Kidney epithelial cell (primary cell): ENCODE measurements at regions not wholly inside any gene's neighbourhood (a gene's known extent, or its start where the extent isn't known, plus 50 kb on each side); places are given as distances from the start of the nearest gene placed in this dataset.
"Not testable (repeated sequence)": the region's sequence is repeated elsewhere in the genome, so short reads cannot be mapped to it uniquely, and the experiment has no call there.

Experiments used
- DNase-seq: peaks from one replicate; pipeline ENCODE4 v3.0.0-alpha.2; 2010; ENCODE audit warnings: low read depth
- H3K27me3 ChIP-seq: 2 replicates; pipeline ENCODE4 v1.6.0; 2011; ENCODE audit warnings: low read length; ENCODE audit not compliant: control insufficient read depth, insufficient read depth
- H3K36me3 ChIP-seq: 2 replicates; pipeline ENCODE4 v1.5.1; 2011; ENCODE audit warnings: low read length; ENCODE audit not compliant: control insufficient read depth, insufficient read depth
- H3K4me3 ChIP-seq: 2 replicates; pipeline ENCODE4 v1.5.1; 2011; ENCODE audit warnings: low read depth, mild to moderate bottlenecking, control low read depth, low read length
- CTCF ChIP-seq: IDR thresholded peaks from 2 replicates; pipeline ENCODE4 v1.5.1; 2011; ENCODE audit warnings: mild to moderate bottlenecking, moderate library complexity, low read length, control low read depth, inconsistent platforms; ENCODE audit not compliant: insufficient read depth, poor library complexity, severe bottlenecking

GRCh38 chr2:129803871-129804270 lies 175.6 kb upstream of the RAB6C start:
- no peak for TF ChIP-seq CTCF
- H3K36me3 ChIP-seq = no peaks in the 10 kb centered on the region
- no peaks in the 10 kb centered on the region for H3K27me3 ChIP-seq
- DNase-seq = no peak
- no peak overlapping the region for H3K4me3 ChIP-seq

DNA sequence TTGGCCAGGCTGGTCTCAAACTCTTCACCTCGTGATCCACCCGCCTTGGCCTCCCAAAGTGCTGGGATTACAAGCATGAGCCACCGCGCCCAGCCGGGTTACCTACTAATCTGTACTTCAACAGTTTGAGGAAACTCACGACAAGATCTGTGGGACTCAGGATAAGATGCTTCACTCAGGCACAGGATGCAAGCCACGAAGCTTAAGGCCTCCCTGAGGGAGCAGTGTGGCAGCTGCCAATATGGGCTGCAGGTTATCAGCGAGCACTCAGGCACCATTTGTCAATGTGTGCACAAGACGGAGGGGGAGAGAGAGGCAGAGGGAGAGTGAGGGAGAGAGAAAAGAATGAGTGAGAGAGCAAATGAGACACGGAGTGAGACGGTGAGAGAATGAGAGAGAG lies 173.6 kb upstream of the RAB6C start:
- no peak for TF ChIP-seq CTCF
- DNase-seq = no peak
- H3K36me3 ChIP-seq = no peaks in the 10 kb centered on the region
- no peak overlapping the region for H3K4me3 ChIP-seq
- no peaks in the 10 kb centered on the region for H3K27me3 ChIP-seq

DNA sequence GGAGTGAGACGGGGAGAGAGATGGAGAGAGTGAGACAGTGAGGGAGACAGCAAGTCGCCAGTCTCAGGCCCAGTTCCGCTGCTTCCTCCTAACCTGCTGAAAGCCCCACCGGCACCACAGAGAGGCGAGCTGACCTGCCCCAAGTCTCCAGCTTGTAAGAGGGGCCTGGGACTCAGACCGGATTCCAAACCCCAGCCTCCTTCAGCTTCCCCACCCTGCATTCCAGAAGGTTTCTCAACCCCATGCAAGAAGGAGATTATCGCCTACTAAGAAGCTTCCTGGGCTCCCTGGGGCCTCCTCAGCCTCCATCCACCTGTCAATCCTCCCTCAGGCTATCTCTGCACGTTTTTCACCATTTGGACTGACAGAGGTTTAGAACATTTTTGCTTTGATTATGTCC lies 173.1 kb upstream of the RAB6C start:
- no peak for TF ChIP-seq CTCF
- no peak for DNase-seq
- H3K27me3 ChIP-seq = no peaks in the 10 kb centered on the region
- H3K4me3 ChIP-seq = no peak overlapping the region
- H3K36me3 ChIP-seq = no peaks in the 10 kb centered on the region

DNA sequence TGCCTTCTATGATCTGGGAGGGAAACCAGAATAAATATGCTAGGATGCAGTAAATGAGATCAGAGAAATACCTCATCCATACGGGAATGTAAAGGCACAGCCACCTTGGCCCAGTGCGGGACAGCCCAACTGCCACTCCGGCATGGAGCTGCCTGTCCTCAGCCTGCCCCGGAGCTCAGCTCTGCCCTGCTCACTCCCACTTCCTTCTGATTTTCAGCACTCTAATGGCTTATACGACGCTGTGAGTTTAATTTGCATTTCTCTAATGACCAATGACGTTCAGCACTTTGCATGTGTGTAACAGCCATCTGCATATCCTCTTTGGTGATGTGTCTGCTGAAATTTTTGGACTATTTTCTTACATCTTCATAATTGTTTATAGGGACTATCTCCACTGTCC lies 172.5 kb upstream of the RAB6C start:
- TF ChIP-seq CTCF = no peak
- no peaks in the 10 kb centered on the region for H3K27me3 ChIP-seq
- no peak for DNase-seq
- H3K4me3 ChIP-seq = no peak overlapping the region
- H3K36me3 ChIP-seq = no peaks in the 10 kb centered on the region

GRCh38 chr2:129807642-129808338 lies 171.7 kb upstream of the RAB6C start:
- not testable (repeated sequence) for H3K27me3 ChIP-seq, DNase-seq, H3K36me3 ChIP-seq, H3K4me3 ChIP-seq

GRCh38 chr2:129810521-129810920 lies 168.9 kb upstream of the RAB6C start:
- no peak for TF ChIP-seq CTCF
- H3K27me3 ChIP-seq = no peaks in the 10 kb centered on the region
- DNase-seq = no peak
- H3K36me3 ChIP-seq = no peaks in the 10 kb centered on the region
- H3K4me3 ChIP-seq = no peak overlapping the region
